ENCODE measurements at regions not wholly inside any gene's neighbourhood (a gene's known extent, or its start where the extent isn't known, plus 50 kb on each side); places are given as distances from the start of the nearest gene placed in this dataset.

GRCh38 chr16:59840169-59840568 lies 1106.1 kb upstream of the GOT2 start:
- no peak for TF ChIP-seq POLR2A (IDR thresholded peaks at IDR 0.05; ENCODE audit: low read length)
- no peak for TF ChIP-seq GATA1 (IDR thresholded peaks at IDR 0.05; ENCODE audit: low read depth, low read length)
